Chondrocyte (in vitro differentiated cells): ENCODE measurements at regions not wholly inside any gene's neighbourhood (a gene's known extent, or its start where the extent isn't known, plus 50 kb on each side); places are given as distances from the start of the nearest gene placed in this dataset.
A peak's percentile ranks its signal among the peaks of the same experiment; 100 is the strongest.

Source experiments
- DNase-seq: peaks from one replicate; pipeline ENCODE4 v3.0.0; 2021; ENCODE audit warnings: mixed read lengths, low spot score
- H3K27ac Mint-ChIP-seq: one replicate; pipeline ENCODE4 v1.8.0; 2021; ENCODE audit warnings: mild to moderate bottlenecking, moderate library complexity, mixed read lengths; ENCODE audit not compliant: unreplicated experiment
- H3K27me3 Mint-ChIP-seq: 2 replicates; pipeline ENCODE4 v1.8.0; 2021; ENCODE audit warnings: low read depth, mixed read lengths
- H3K36me3 Mint-ChIP-seq: 2 replicates; pipeline ENCODE4 v1.8.0; 2021; ENCODE audit warnings: low read depth, mixed read lengths
- H3K4me1 Mint-ChIP-seq: 2 replicates; pipeline ENCODE4 v1.8.0; 2021; ENCODE audit warnings: low read depth, mild to moderate bottlenecking, mixed read lengths
- H3K4me3 Mint-ChIP-seq: one replicate; pipeline ENCODE4 v1.8.0; 2021; ENCODE audit warnings: mild to moderate bottlenecking, moderate library complexity, mixed read lengths; ENCODE audit not compliant: unreplicated experiment
- H3K9me3 Mint-ChIP-seq: 2 replicates; pipeline ENCODE4 v1.8.0; 2021; ENCODE audit warnings: low read depth, mixed read lengths
- CTCF ChIP-seq: fragments of 200-600 bp; sonication (generic); IDR thresholded peaks from 2 replicates; pipeline ENCODE4 v1.5.0; 2021; ENCODE audit warnings: antibody characterized with exemption, mild to moderate bottlenecking, moderate library complexity

- TF ChIP-seq CTCF: peak; percentile 68
- no peak overlapping the region for H3K4me3 Mint-ChIP-seq
- no peak overlapping the region for H3K27ac Mint-ChIP-seq
- H3K9me3 Mint-ChIP-seq: peaks cover 13% of the 10 kb centered on the region
- no peak for DNase-seq
- no peaks in the 10 kb centered on the region for H3K36me3 Mint-ChIP-seq
- H3K4me1 Mint-ChIP-seq: no peaks in the 10 kb centered on the region
- H3K27me3 Mint-ChIP-seq: peaks cover 19% of the 10 kb centered on the region
Measured at GRCh38 chr1:37323486-37324377, 150.6 kb upstream of the ZC3H12A start.

GRCh38 chr1:37325010-37325409 lies 149.4 kb upstream of the ZC3H12A start:
- no peak for TF ChIP-seq CTCF
- Mint-ChIP-seq H3K27ac (no peak overlapping the region), H3K27me3 (peaks cover 14% of the 10 kb centered on the region), H3K9me3 (peaks cover 13% of the 10 kb centered on the region), H3K4me3 (no peak overlapping the region), H3K36me3 (no peaks in the 10 kb centered on the region), H3K4me1 (no peaks in the 10 kb centered on the region)
- DNase-seq: no peak

GRCh38 chr1:37325509-37326437 lies 148.6 kb upstream of the ZC3H12A start:
- TF ChIP-seq CTCF: no peak

GRCh38 chr1:37332126-37332525 lies 142.3 kb upstream of the ZC3H12A start:
- peaks cover 7% of the 10 kb centered on the region for H3K27me3 Mint-ChIP-seq
- DNase-seq: no peak
- H3K4me3 Mint-ChIP-seq: no peak overlapping the region
- no peaks in the 10 kb centered on the region for H3K36me3 Mint-ChIP-seq
- H3K27ac Mint-ChIP-seq: no peak overlapping the region
- H3K9me3 Mint-ChIP-seq: peaks cover 3% of the 10 kb centered on the region
- TF ChIP-seq CTCF: no peak
- H3K4me1 Mint-ChIP-seq: no peaks in the 10 kb centered on the region

More at GRCh38 chr1:37325509-37326437, 148.6 kb upstream of the ZC3H12A start:
- Mint-ChIP-seq H3K27ac (no peak overlapping the region), H3K4me1 (no peaks in the 10 kb centered on the region), H3K36me3 (no peaks in the 10 kb centered on the region), H3K27me3 (peaks cover 14% of the 10 kb centered on the region), H3K9me3 (peaks cover 13% of the 10 kb centered on the region), H3K4me3 (no peak overlapping the region)
- DNase-seq: no peak

- Mint-ChIP-seq H3K27me3 (peaks cover 5% of the 10 kb centered on the region), H3K9me3 (peaks cover 3% of the 10 kb centered on the region), H3K4me3 (no peak overlapping the region), H3K27ac (no peak overlapping the region), H3K4me1 (no peaks in the 10 kb centered on the region), H3K36me3 (no peaks in the 10 kb centered on the region)
- TF ChIP-seq CTCF: no peak
- DNase-seq: no peak
Measured at GRCh38 chr1:37338658-37339057, 135.7 kb upstream of the ZC3H12A start.
